Calu3 (cell line): ENCODE measurements at regions not wholly inside any gene's neighbourhood (a gene's known extent, or its start where the extent isn't known, plus 50 kb on each side); places are given as distances from the start of the nearest gene placed in this dataset.

Experiments used
- BruUV-seq: library from RNA; stranded (reverse); fragments of 400-500 nt; replicated peaks from 2 replicates; lab custom pipeline; 2021; lab: Mats Ljungman, UMichigan
- CTCF ChIA-PET: fragments of 300-600 bp; sonication (Branson Sonifier 250); formaldehyde crosslinking; loops from one replicate; lab custom pipeline; 2022; ENCODE audit warnings: antibody characterized with exemption; lab: Charles Lee
- DNase-seq: peaks from one replicate; pipeline ENCODE4 v3.0.0; 2022
- H3K27ac Mint-ChIP-seq: one replicate; pipeline ENCODE4 v1.8.0; 2022; ENCODE audit warnings: mixed read lengths; ENCODE audit not compliant: unreplicated experiment
- H3K27me3 Mint-ChIP-seq: one replicate; pipeline ENCODE4 v1.8.0; 2022; ENCODE audit warnings: mixed read lengths; ENCODE audit not compliant: unreplicated experiment
- H3K36me3 Mint-ChIP-seq: one replicate; pipeline ENCODE4 v1.8.0; 2022; ENCODE audit warnings: mild to moderate bottlenecking, moderate library complexity, mixed read lengths; ENCODE audit not compliant: insufficient read depth, unreplicated experiment
- H3K4me1 Mint-ChIP-seq: one replicate; pipeline ENCODE4 v1.8.0; 2022; ENCODE audit warnings: mild to moderate bottlenecking, low read depth, mixed read lengths; ENCODE audit not compliant: unreplicated experiment
- H3K4me3 Mint-ChIP-seq: one replicate; pipeline ENCODE4 v1.8.0; 2022; ENCODE audit warnings: mild to moderate bottlenecking, low read depth, moderate library complexity, mixed read lengths; ENCODE audit not compliant: unreplicated experiment
- H3K9me3 Mint-ChIP-seq: one replicate; pipeline ENCODE4 v1.8.0; 2022; ENCODE audit warnings: low read depth, mixed read lengths; ENCODE audit not compliant: unreplicated experiment
- CTCF ChIP-seq: fragments of 200-600 bp; IDR thresholded peaks from one replicate; pipeline ENCODE4 v1.8.0; 2022; ENCODE audit warnings: antibody characterized with exemption; ENCODE audit not compliant: unreplicated experiment
- intact Hi-C: fragments of 100-400 bp; cut with micrococcal nuclease; formaldehyde crosslinking; loops from one replicate; pipeline ENCODE4 v1.10.0; 2022; ENCODE audit not compliant: unreplicated experiment

- Mint-ChIP-seq H3K9me3 (peaks cover 9% of the 10 kb centered on the region), H3K36me3 (peaks cover 21% of the 10 kb centered on the region), H3K27ac (peak overlapping the region; percentile 69), H3K27me3 (no peaks in the 10 kb centered on the region), H3K4me1 (peaks cover 40% of the 10 kb centered on the region), H3K4me3 (no peak overlapping the region)
- TF ChIP-seq CTCF: no peak
- intact Hi-C loops: loop anchor here (2.0 kb wide), 1 partner anchor 262 kb away; no protein-coding TSS in a partner anchor
- DNase-seq: no peak
- no TSS peak for BruUV-seq
- CTCF ChIA-PET: interaction anchor here (0.5 to 1.3 kb wide), 5 partner anchors 10 to 110 kb away, joined by 3 to 6 read pairs (median 4); no protein-coding TSS in a partner anchor
Observed at GRCh38 chr7:155188821-155189581, 108.7 kb upstream of the INSIG1 start.

- Mint-ChIP-seq H3K27me3 (no peaks in the 10 kb centered on the region), H3K36me3 (peaks cover 21% of the 10 kb centered on the region), H3K4me1 (peaks cover 40% of the 10 kb centered on the region), H3K27ac (peak overlapping the region; percentile 69), H3K4me3 (no peak overlapping the region), H3K9me3 (peaks cover 9% of the 10 kb centered on the region)
- TF ChIP-seq CTCF: no peak
- CTCF ChIA-PET: interaction anchor here (0.6 to 1.3 kb wide), 5 partner anchors 9 to 189 kb away, joined by 3 to 6 read pairs (median 4); no protein-coding TSS in a partner anchor
- no TSS peak for BruUV-seq
- DNase-seq: no peak
- intact Hi-C loops: loop anchor here (2.0 kb wide), 1 partner anchor 263 kb away; no protein-coding TSS in a partner anchor
Observed at GRCh38 chr7:155189590-155189989, 108.1 kb upstream of the INSIG1 start.

- Mint-ChIP-seq H3K27me3 (no peaks in the 10 kb centered on the region), H3K4me1 (peaks cover 40% of the 10 kb centered on the region), H3K4me3 (peak overlapping the region; percentile 47), H3K27ac (no peak overlapping the region), H3K9me3 (peaks cover 3% of the 10 kb centered on the region), H3K36me3 (peaks cover 21% of the 10 kb centered on the region)
- BruUV-seq: no TSS peak
- CTCF ChIA-PET: interaction anchor here (0.5 to 0.7 kb wide), 2 partner anchors 9 to 84 kb away, joined by 3 read pairs; no protein-coding TSS in a partner anchor
- peak; percentile 87 for TF ChIP-seq CTCF
- intact Hi-C loops: loop anchor here (1.0 to 5.0 kb wide), 5 partner anchors 42 to 188 kb away; partner anchors contain the start of genes INSIG1 and PAXIP1
- peak; percentile 81 for DNase-seq
Observed at GRCh38 chr7:155190688-155191087, 107.0 kb upstream of the INSIG1 start.

GRCh38 chr7:155191137-155191536, 106.5 kb upstream of the INSIG1 start:
- H3K27ac Mint-ChIP-seq: no peak overlapping the region
- peaks cover 5% of the 10 kb centered on the region for H3K9me3 Mint-ChIP-seq
- intact Hi-C loops: loop anchor here (5.0 kb wide), 4 partner anchors 41 to 189 kb away; partner anchors contain the start of genes INSIG1 and PAXIP1
- no peaks in the 10 kb centered on the region for H3K27me3 Mint-ChIP-seq
- CTCF ChIA-PET: interaction anchor here (0.5 to 0.7 kb wide), 2 partner anchors 9 to 85 kb away, joined by 3 read pairs; no protein-coding TSS in a partner anchor
- BruUV-seq: no TSS peak
- H3K4me1 Mint-ChIP-seq: peaks cover 40% of the 10 kb centered on the region
- peaks cover 21% of the 10 kb centered on the region for H3K36me3 Mint-ChIP-seq
- DNase-seq: no peak
- H3K4me3 Mint-ChIP-seq: no peak overlapping the region
- no peak for TF ChIP-seq CTCF
